Natural killer cell (primary cell): ENCODE measurements at regions not wholly inside any gene's neighbourhood (a gene's known extent, or its start where the extent isn't known, plus 50 kb on each side); places are given as distances from the start of the nearest gene placed in this dataset.

Source experiments
- ATAC-seq, 3 donors: fragments of 150-1000 bp in 2 of 3; fragments of 200-7000 bp in 1 of 3; cut with Tn5 transposase; 1 replicate in 1 of 3; 2 replicates in 2 of 3; pipeline ENCODE4 v1.10.0; 2021; ENCODE audit warnings: mild to moderate bottlenecking in 2 of 3, moderate library complexity in 2 of 3
- DNase-seq, 2 donors: peaks; one replicate each; pipeline versions ENCODE4 v3.0.0 to v3.0.0-alpha.2; 2013 to 2021; ENCODE audit warnings: mixed read lengths in 1 of 2
- H3K27ac ChIP-seq: one replicate; pipeline ENCODE4 v1.5.1; 2013; ENCODE audit warnings: mild to moderate bottlenecking, low read length
- H3K27me3 ChIP-seq: one replicate; pipeline ENCODE4 v1.6.1; 2013; ENCODE audit warnings: low read length; ENCODE audit not compliant: control insufficient read depth, insufficient read depth
- H3K36me3 ChIP-seq: one replicate; pipeline ENCODE4 v1.6.1; 2013; ENCODE audit warnings: low read length; ENCODE audit not compliant: control insufficient read depth, insufficient read depth
- H3K4me1 ChIP-seq: one replicate; pipeline ENCODE4 v1.6.1; 2013; ENCODE audit warnings: low read length; ENCODE audit not compliant: control insufficient read depth, insufficient read depth
- H3K4me3 ChIP-seq: one replicate; pipeline ENCODE4 v1.5.1; 2013; ENCODE audit warnings: low read length
- H3K9me3 ChIP-seq: one replicate; pipeline ENCODE4 v1.6.1; 2013; ENCODE audit warnings: low read length; ENCODE audit not compliant: control insufficient read depth, insufficient read depth
- H3K27ac Mint-ChIP-seq, 2 donors: one replicate each; pipeline ENCODE4 v1.8.0; 2022; ENCODE audit warnings: mild to moderate bottlenecking in 2 of 2, mixed read lengths in 2 of 2, moderate library complexity in 1 of 2
- H3K27me3 Mint-ChIP-seq, 2 donors: one replicate each; pipeline ENCODE4 v1.8.0; 2022; ENCODE audit warnings: low read depth in 2 of 2, mixed read lengths in 2 of 2
- H3K36me3 Mint-ChIP-seq: one replicate; pipeline ENCODE4 v1.8.0; 2022; ENCODE audit warnings: mixed read lengths
- H3K4me1 Mint-ChIP-seq, 2 donors: one replicate each; pipeline ENCODE4 v1.8.0; 2022; ENCODE audit warnings: mixed read lengths in 2 of 2
- H3K4me3 Mint-ChIP-seq: one replicate; pipeline ENCODE4 v1.8.0; 2022; ENCODE audit warnings: mild to moderate bottlenecking, moderate library complexity, mixed read lengths
- H3K9me3 Mint-ChIP-seq, 2 donors: one replicate each; pipeline ENCODE4 v1.8.0; 2022; ENCODE audit warnings: mixed read lengths in 2 of 2
- CTCF ChIP-seq: fragments of 200-600 bp; IDR thresholded peaks from one replicate; pipeline ENCODE4 v1.8.0; 2022; ENCODE audit warnings: antibody characterized with exemption
- whole genome bisulfite sequencing: methylation state at CpG from one replicate; pipeline ENCODE4 v1.1.7; 2013; ENCODE audit warnings: missing lambda C conversion rate; ENCODE audit not compliant: insufficient coverage; 5-methylcytosine and 5-hydroxymethylcytosine counted together
- intact Hi-C: fragments of 100-400 bp; cut with micrococcal nuclease; formaldehyde crosslinking; loops from one replicate; pipeline ENCODE4 v1.14.2; 2022

- peaks cover 0 to 12% of the 10 kb centered on the region in 2 donors for H3K4me1 Mint-ChIP-seq
- Histone ChIP-seq H3K4me1 (no peaks in the 10 kb centered on the region), H3K9me3 (no peaks in the 10 kb centered on the region), H3K27me3 (no peaks in the 10 kb centered on the region), H3K4me3 (no peak overlapping the region), H3K36me3 (no peaks in the 10 kb centered on the region), H3K27ac (no peak overlapping the region)
- no peak for TF ChIP-seq CTCF
- H3K27ac Mint-ChIP-seq, result no peak overlapping the region
- peaks cover 0 to 3% of the 10 kb centered on the region in 2 donors for H3K9me3 Mint-ChIP-seq
- intact Hi-C loops, result no loop called here
- DNase-seq (no peak), ATAC-seq (no peak)
- no peak overlapping the region for H3K4me3 Mint-ChIP-seq
- WGBS, result 95% methylated on average over 3 of the region's 3 CpGs
- no peaks in the 10 kb centered on the region for H3K27me3 Mint-ChIP-seq
- H3K36me3 Mint-ChIP-seq, result no peaks in the 10 kb centered on the region
Observed at GRCh38 chr11:24238771-24239645, 257.8 kb upstream of the LUZP2 start.

- no peaks in the 10 kb centered on the region for H3K9me3 ChIP-seq
- H3K27ac ChIP-seq, result no peak overlapping the region
- no peaks in the 10 kb centered on the region for H3K4me1 ChIP-seq
- no peaks in the 10 kb centered on the region for H3K27me3 Mint-ChIP-seq
- no peaks in the 10 kb centered on the region for H3K36me3 Mint-ChIP-seq
- no peak overlapping the region for H3K27ac Mint-ChIP-seq
- H3K4me3 ChIP-seq, result no peak overlapping the region
- H3K27me3 ChIP-seq, result no peaks in the 10 kb centered on the region
- H3K36me3 ChIP-seq, result no peaks in the 10 kb centered on the region
- H3K4me1 Mint-ChIP-seq, result peaks cover 0 to 12% of the 10 kb centered on the region in 2 donors
- peaks cover 0 to 6% of the 10 kb centered on the region in 2 donors for H3K9me3 Mint-ChIP-seq
- intact Hi-C loops, result no loop called here
- DNase-seq (no peak), ATAC-seq (no peak)
- H3K4me3 Mint-ChIP-seq, result no peak overlapping the region
- TF ChIP-seq CTCF, result no peak
Observed at GRCh38 chr11:24239930-24240329, 256.9 kb upstream of the LUZP2 start.

GRCh38 chr11:24240496-24241175 lies 256.2 kb upstream of the LUZP2 start:
- WGBS, result 41% methylated on average over 1 of the region's 1 CpG
- Histone ChIP-seq H3K36me3 (no peaks in the 10 kb centered on the region), H3K4me3 (no peak overlapping the region), H3K4me1 (no peaks in the 10 kb centered on the region), H3K27me3 (no peaks in the 10 kb centered on the region), H3K27ac (no peak overlapping the region), H3K9me3 (no peaks in the 10 kb centered on the region)
- Mint-ChIP-seq H3K4me1 (peaks cover 0 to 16% of the 10 kb centered on the region in 2 donors), H3K27me3 (no peaks in the 10 kb centered on the region), H3K4me3 (no peak overlapping the region), H3K27ac (no peak overlapping the region), H3K36me3 (no peaks in the 10 kb centered on the region), H3K9me3 (peaks cover 0 to 6% of the 10 kb centered on the region in 2 donors)
- ATAC-seq (no peak), DNase-seq (no peak)
- no peak for TF ChIP-seq CTCF
- intact Hi-C loops, result no loop called here
